HL-60 (cell line): ENCODE measurements at regions not wholly inside any gene's neighbourhood (a gene's known extent, or its start where the extent isn't known, plus 50 kb on each side); places are given as distances from the start of the nearest gene placed in this dataset.

Experiments used
- DNase-seq, 2 experiments: peaks; one replicate each; pipeline ENCODE4 v3.0.0-alpha.2; 2010 to 2020; ENCODE audit warnings: low read depth in 1 of 2, low spot score in 1 of 2
- H3K27ac ChIP-seq: fragments of 250-450 bp; sonication (Bioruptor Pico); replicated peaks from 2 replicates; pipeline ENCODE4 v1.5.1; 2020; ENCODE audit warnings: mild to moderate bottlenecking, moderate library complexity
- H3K27me3 ChIP-seq: fragments of 250-450 bp; sonication (Bioruptor Pico); 2 replicates; pipeline ENCODE4 v1.5.1; 2021; ENCODE audit warnings: mild to moderate bottlenecking, moderate library complexity; ENCODE audit not compliant: insufficient read depth, poor library complexity, severe bottlenecking
- H3K4me3 ChIP-seq: replicated peaks from 2 replicates; pipeline ENCODE4 v1.5.1; 2011; ENCODE audit warnings: mild to moderate bottlenecking, control low read depth, low read length; ENCODE audit not compliant: insufficient read depth
- CTCF ChIP-seq: IDR thresholded peaks from one replicate; pipeline ENCODE4 v1.5.1; 2011; ENCODE audit warnings: low read length, control low read depth, inconsistent platforms; ENCODE audit not compliant: insufficient read depth
- GABPA ChIP-seq: IDR thresholded peaks from 2 replicates; pipeline ENCODE4 v1.6.1; 2012; ENCODE audit warnings: low read depth
- POLR2AphosphoS5 ChIP-seq: IDR thresholded peaks from 2 replicates; pipeline ENCODE4 v1.6.1; 2012; ENCODE audit warnings: low read depth
- REST ChIP-seq: IDR thresholded peaks from 2 replicates; pipeline ENCODE4 v1.6.1; 2012; ENCODE audit warnings: low read depth; ENCODE audit not compliant: insufficient replicate concordance
- SPI1 ChIP-seq: IDR thresholded peaks from 2 replicates; pipeline ENCODE4 v1.6.1; 2012; ENCODE audit warnings: low read depth, mild to moderate bottlenecking, borderline replicate concordance

- H3K4me3 ChIP-seq: no peak overlapping the region
- DNase-seq: no peak
- no peak overlapping the region for H3K27ac ChIP-seq
- H3K27me3 ChIP-seq: no peaks in the 10 kb centered on the region
- no peak for TF ChIP-seq CTCF
- no peak for TF ChIP-seq REST
- no peak for TF ChIP-seq GABPA
- no peak for TF ChIP-seq SPI1
- TF ChIP-seq POLR2AphosphoS5: no peak
Observed at GRCh38 chr10:111923032-111923431, 260.5 kb downstream of the GPAM start.

- Histone ChIP-seq H3K27ac (no peak overlapping the region), H3K27me3 (no peaks in the 10 kb centered on the region), H3K4me3 (no peak overlapping the region)
- TF ChIP-seq POLR2AphosphoS5 (no peak), REST (no peak), CTCF (no peak), SPI1 (no peak), GABPA (no peak)
- DNase-seq: no peak
Observed at GRCh38 chr10:111926286-111926685, 257.3 kb downstream of the GPAM start.

GRCh38 chr10:111933937-111934336 lies 249.6 kb downstream of the GPAM start:
- DNase-seq: no peak
- no peak for TF ChIP-seq POLR2AphosphoS5
- TF ChIP-seq REST: no peak
- TF ChIP-seq GABPA: no peak
- TF ChIP-seq SPI1: peak; percentile 68; the same call in 1 of the 2 replicates
- TF ChIP-seq CTCF: no peak

More at GRCh38 chr10:111933937-111934336, 249.6 kb downstream of the GPAM start:
- Histone ChIP-seq H3K4me3 (no peak overlapping the region), H3K27ac (no peak overlapping the region), H3K27me3 (no peaks in the 10 kb centered on the region)
